Adrenal gland (tissue), 9 donors: ENCODE measurements at regions not wholly inside any gene's neighbourhood (a gene's known extent, or its start where the extent isn't known, plus 50 kb on each side); places are given as distances from the start of the nearest gene placed in this dataset.
"Not testable (repeated sequence)": the region's sequence is repeated elsewhere in the genome, so short reads cannot be mapped to it uniquely, and the experiment has no call there.

ENCODE experiments used
- DNase-seq, 7 donors: peaks; one replicate each; pipeline ENCODE4 v3.0.0-alpha.2; 2019 to 2020
- H3K27ac ChIP-seq, 5 donors: fragments of 200-600 bp; sonication (generic) in 4 of 5; 1 replicate in 3 of 5; 2 replicates in 2 of 5; pipeline versions ENCODE4 v1.5.1 to v1.8.0; 2016 to 2020; ENCODE audit warnings: mild to moderate bottlenecking in 1 of 5
- H3K27me3 ChIP-seq: fragments of 200-600 bp; 2 replicates; pipeline ENCODE4 v1.8.0; 2021
- H3K36me3 ChIP-seq, 2 donors: fragments of 200-600 bp; replicated peaks in 1 of 2; 1 replicate in 1 of 2; 2 replicates in 1 of 2; pipeline versions ENCODE4 v1.5.1 to v1.8.0; 2018 to 2022
- H3K4me1 ChIP-seq, 2 donors: fragments of 200-600 bp; replicated peaks in 1 of 2; 1 replicate in 1 of 2; 2 replicates in 1 of 2; pipeline versions ENCODE4 v1.5.1 to v1.8.0; 2018 to 2021
- H3K4me3 ChIP-seq, 4 donors: fragments of 200-600 bp; sonication (generic) in 3 of 4; one replicate each; pipeline ENCODE4 v1.5.1; 2016 to 2018
- H3K9me3 ChIP-seq, 3 donors: fragments of 200-600 bp; sonication (generic) in 1 of 3; replicated peaks in 1 of 3; 1 replicate in 2 of 3; 2 replicates in 1 of 3; pipeline versions ENCODE4 v1.5.1 to v1.8.0; 2016 to 2021
- POLR2A ChIP-seq, 2 donors: fragments of 450-650 bp; IDR thresholded peaks; one replicate each; pipeline ENCODE4 v1.6.1; 2017; ENCODE audit warnings: antibody characterized with exemption in 2 of 2, mild to moderate bottlenecking in 2 of 2, moderate library complexity in 1 of 2
- WGBS, 4 donors: extraction: QIAGEN DNeasy Blood & Tissue Kit in 2 of 4; methylation state at CpG; one replicate each; pipeline versions ENCODE4 v1.1.5 to v1.1.7; 2013 to 2017; 5-methylcytosine and 5-hydroxymethylcytosine counted together
- intact Hi-C, 2 donors: fragments of 100-400 bp; cut with DNase I; formaldehyde crosslinking; loops; one replicate each; pipeline versions ENCODE4 v1.14.1 to v1.15.0; 2022 to 2023
- TF ChIP-seq, protein P1 (sequence below), 6 experiments: fragments of 450-650 bp in 4 of 6; fragments of 200-600 bp in 2 of 6; sonication (generic) in 1 of 6; IDR thresholded peaks; 1 replicate in 5 of 6; 2 replicates in 1 of 6; pipeline versions ENCODE4 v1.5.1 to v1.8.0; 2016 to 2021; ENCODE audit warnings: antibody characterized with exemption in 6 of 6, mild to moderate bottlenecking in 2 of 6, moderate library complexity in 1 of 6
- donor health status: healthy with polysubstance abuse.
- donor health status: Bipolar disorder and iron deficiency.
- donor health status: DM: yes; HTN: yes; CAD: no.
- donor health status: DM: no; HTN: no; CAD: no.
- donor health status: DM: no; HTN: no; CAD: no.

DNA sequence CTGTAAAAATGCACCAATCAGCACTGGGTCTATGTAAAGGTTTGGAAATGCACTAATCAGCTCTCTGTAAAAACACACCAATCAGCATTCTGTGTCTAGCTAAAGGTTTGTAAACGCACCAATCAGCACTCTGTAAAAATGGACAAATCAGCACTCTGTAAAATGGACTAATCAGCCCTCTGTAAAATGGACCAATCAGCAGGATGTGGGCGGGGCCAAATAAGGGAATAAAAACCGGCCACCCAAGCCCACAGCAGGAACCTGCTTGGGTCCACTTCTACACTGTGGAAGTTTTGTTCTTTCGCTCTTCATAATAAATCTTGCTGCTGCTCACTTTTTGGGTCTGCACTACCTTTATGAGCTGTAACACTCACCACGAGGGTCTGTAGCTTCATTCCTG is 101.0 kb downstream of the SMC2 start:
- DNase-seq, H3K27me3 ChIP-seq, H3K4me1 ChIP-seq, H3K27ac ChIP-seq, H3K9me3 ChIP-seq, H3K4me3 ChIP-seq, intact Hi-C loops, H3K36me3 ChIP-seq: not testable (repeated sequence)
- WGBS, 4 donors = 74 to 87% (median 80%) methylated on average over 5 of the region's 5 CpGs

- no peak overlapping the region for H3K27ac ChIP-seq
- H3K9me3 ChIP-seq = no peaks in the 10 kb centered on the region
- 86 to 98% (median 90%) methylated on average over 6 to 28 of the region's 28 CpGs for WGBS, 4 donors
- H3K4me3 ChIP-seq = no peak overlapping the region
- H3K27me3 ChIP-seq = no peaks in the 10 kb centered on the region
- no peaks in the 10 kb centered on the region for H3K36me3 ChIP-seq
- no peak for DNase-seq
- intact Hi-C loops = no loop called here
- no peaks in the 10 kb centered on the region for H3K4me1 ChIP-seq
- no peak for TF ChIP-seq POLR2A (IDR thresholded peaks at IDR 0.05)
Observed at GRCh38 chr9:104200456-104200994, 106.4 kb downstream of the SMC2 start.

GRCh38 chr9:104206766-104207165 is 112.7 kb downstream of the SMC2 start:
- H3K4me3 ChIP-seq = no peak overlapping the region
- H3K27me3 ChIP-seq = no peaks in the 10 kb centered on the region
- no peaks in the 10 kb centered on the region for H3K4me1 ChIP-seq
- TF ChIP-seq, protein P1, sequence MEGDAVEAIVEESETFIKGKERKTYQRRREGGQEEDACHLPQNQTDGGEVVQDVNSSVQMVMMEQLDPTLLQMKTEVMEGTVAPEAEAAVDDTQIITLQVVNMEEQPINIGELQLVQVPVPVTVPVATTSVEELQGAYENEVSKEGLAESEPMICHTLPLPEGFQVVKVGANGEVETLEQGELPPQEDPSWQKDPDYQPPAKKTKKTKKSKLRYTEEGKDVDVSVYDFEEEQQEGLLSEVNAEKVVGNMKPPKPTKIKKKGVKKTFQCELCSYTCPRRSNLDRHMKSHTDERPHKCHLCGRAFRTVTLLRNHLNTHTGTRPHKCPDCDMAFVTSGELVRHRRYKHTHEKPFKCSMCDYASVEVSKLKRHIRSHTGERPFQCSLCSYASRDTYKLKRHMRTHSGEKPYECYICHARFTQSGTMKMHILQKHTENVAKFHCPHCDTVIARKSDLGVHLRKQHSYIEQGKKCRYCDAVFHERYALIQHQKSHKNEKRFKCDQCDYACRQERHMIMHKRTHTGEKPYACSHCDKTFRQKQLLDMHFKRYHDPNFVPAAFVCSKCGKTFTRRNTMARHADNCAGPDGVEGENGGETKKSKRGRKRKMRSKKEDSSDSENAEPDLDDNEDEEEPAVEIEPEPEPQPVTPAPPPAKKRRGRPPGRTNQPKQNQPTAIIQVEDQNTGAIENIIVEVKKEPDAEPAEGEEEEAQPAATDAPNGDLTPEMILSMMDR (IDR thresholded peaks at IDR 0.05) = no peak
- no peak for TF ChIP-seq POLR2A (IDR thresholded peaks at IDR 0.05)
- intact Hi-C loops = no loop called here
- WGBS, 4 donors = 63 to 88% (median 74%) methylated on average over 3 of the region's 3 CpGs
- H3K27ac ChIP-seq = no peak overlapping the region
- H3K36me3 ChIP-seq = no peaks in the 10 kb centered on the region
- no peak for DNase-seq
- H3K9me3 ChIP-seq = no peaks in the 10 kb centered on the region

GRCh38 chr9:104209387-104209786 is 115.3 kb downstream of the SMC2 start:
- Histone ChIP-seq H3K4me1 (no peaks in the 10 kb centered on the region), H3K9me3 (no peaks in the 10 kb centered on the region), H3K27ac (no peak overlapping the region), H3K27me3 (no peaks in the 10 kb centered on the region), H3K36me3 (no peaks in the 10 kb centered on the region), H3K4me3 (no peak overlapping the region)
- no peak for DNase-seq
- 80 to 84% (median 81%) methylated on average over 9 of the region's 9 CpGs for WGBS, 4 donors
- TF ChIP-seq, protein P1 (IDR thresholded peaks at IDR 0.05) = no peak
- no peak for TF ChIP-seq POLR2A (IDR thresholded peaks at IDR 0.05)
- intact Hi-C loops = no loop called here

- Histone ChIP-seq H3K36me3 (no peaks in the 10 kb centered on the region), H3K27me3 (no peaks in the 10 kb centered on the region), H3K27ac (no peak overlapping the region), H3K4me1 (no peaks in the 10 kb centered on the region), H3K4me3 (no peak overlapping the region), H3K9me3 (no peaks in the 10 kb centered on the region)
- DNase-seq = no peak
- no peak for TF ChIP-seq POLR2A (IDR thresholded peaks at IDR 0.05)
- TF ChIP-seq, protein P1 (IDR thresholded peaks at IDR 0.05) = no peak
- WGBS, 4 donors = 59 to 79% (median 69%) methylated on average over 1 of the region's 1 CpG
- intact Hi-C loops = no loop called here
Observed at GRCh38 chr9:104227108-104227507, 133.0 kb downstream of the SMC2 start.
